Uterus (tissue), 3 donors: ENCODE measurements at regions not wholly inside any gene's neighbourhood (a gene's known extent, or its start where the extent isn't known, plus 50 kb on each side); places are given as distances from the start of the nearest gene placed in this dataset.

ENCODE experiments used
- DNase-seq, 2 donors: peaks; one replicate each; pipeline ENCODE4 v3.0.0-alpha.2; 2019 to 2020
- H3K27ac ChIP-seq, 2 donors: fragments of 200-600 bp; sonication (generic); 1 replicate in 1 of 2; 2 replicates in 1 of 2; pipeline ENCODE4 v1.5.1; 2016 to 2018
- H3K27me3 ChIP-seq, 2 donors: fragments of 200-600 bp; sonication (generic); one replicate each; pipeline ENCODE4 v1.5.1; 2018 to 2019; ENCODE audit warnings: control low read depth in 1 of 2
- H3K36me3 ChIP-seq, 2 donors: fragments of 200-600 bp; sonication (generic); one replicate each; pipeline ENCODE4 v1.5.1; 2019; ENCODE audit warnings: control low read depth in 1 of 2
- H3K4me1 ChIP-seq, 2 donors: fragments of 200-600 bp; sonication (generic); one replicate each; pipeline ENCODE4 v1.5.1; 2018 to 2019; ENCODE audit warnings: control low read depth in 1 of 2
- H3K4me3 ChIP-seq, 2 donors: fragments of 200-600 bp; sonication (generic); 1 replicate in 1 of 2; 2 replicates in 1 of 2; pipeline ENCODE4 v1.5.1; 2018 to 2019; ENCODE audit warnings: mild to moderate bottlenecking in 1 of 2
- H3K9me3 ChIP-seq, 2 donors: fragments of 200-600 bp; sonication (generic); one replicate each; pipeline ENCODE4 v1.5.1; 2019; ENCODE audit warnings: control low read depth in 1 of 2
- CTCF ChIP-seq, 4 experiments: fragments of 200-600 bp in 2 of 4; fragments of 450-650 bp in 2 of 4; sonication (generic) in 2 of 4; IDR thresholded peaks; one replicate each; pipeline ENCODE4 v1.5.1; 2016 to 2019; ENCODE audit warnings: antibody characterized with exemption in 4 of 4, mild to moderate bottlenecking in 2 of 4, moderate library complexity in 1 of 4
- POLR2A ChIP-seq, 2 donors: fragments of 450-650 bp; IDR thresholded peaks; one replicate each; pipeline ENCODE4 v1.6.1; 2016; ENCODE audit warnings: antibody characterized with exemption in 2 of 2, mild to moderate bottlenecking in 1 of 2, moderate library complexity in 1 of 2
- intact Hi-C: fragments of 100-400 bp; cut with DNase I; formaldehyde crosslinking; loops from one replicate; pipeline ENCODE4 v1.15.1; 2023; ENCODE audit warnings: low total_unique reads
- donor health status: DM: yes; HTN: yes; CAD: no.

GRCh38 chr3:40875581-40875980, 323.7 kb upstream of the CTNNB1 start:
- DNase-seq = no peak
- no peak overlapping the region for H3K4me3 ChIP-seq
- intact Hi-C loops = no loop called here
- no peaks in the 10 kb centered on the region for H3K9me3 ChIP-seq
- TF ChIP-seq POLR2A (IDR thresholded peaks at IDR 0.05) (no peak), CTCF (IDR thresholded peaks at IDR 0.05) (no peak)
- no peak overlapping the region for H3K27ac ChIP-seq
- H3K4me1 ChIP-seq = peaks cover 0 to 5% of the 10 kb centered on the region in 2 donors
- no peaks in the 10 kb centered on the region for H3K36me3 ChIP-seq
- no peaks in the 10 kb centered on the region for H3K27me3 ChIP-seq

DNA sequence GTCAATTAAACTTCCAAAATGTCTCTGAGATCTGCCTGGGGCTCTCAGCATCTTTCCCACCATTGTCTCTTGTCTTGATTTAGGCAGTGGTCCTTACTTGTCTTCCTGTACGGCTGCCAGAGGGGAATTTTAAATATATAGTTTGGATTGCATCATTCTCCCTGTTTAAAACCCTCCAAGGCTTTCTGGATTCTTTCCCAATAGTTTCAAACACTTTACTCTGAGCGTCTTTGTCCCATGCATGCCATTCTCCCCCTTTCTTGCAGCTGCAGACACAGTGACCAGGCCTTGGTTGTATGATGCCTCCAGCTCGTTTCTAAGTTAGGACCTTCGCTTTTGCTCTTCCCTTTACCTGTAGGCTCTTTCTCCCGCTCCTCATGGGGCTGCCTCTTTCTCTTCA, 323.3 kb upstream of the CTNNB1 start:
- no peak for TF ChIP-seq CTCF (IDR thresholded peaks at IDR 0.05)
- no peak for TF ChIP-seq POLR2A (IDR thresholded peaks at IDR 0.05)
- H3K4me1 ChIP-seq = peaks cover 0 to 5% of the 10 kb centered on the region in 2 donors
- no peaks in the 10 kb centered on the region for H3K36me3 ChIP-seq
- no peak for DNase-seq
- no peaks in the 10 kb centered on the region for H3K27me3 ChIP-seq
- H3K9me3 ChIP-seq = no peaks in the 10 kb centered on the region
- no peak overlapping the region for H3K4me3 ChIP-seq
- intact Hi-C loops = no loop called here
- H3K27ac ChIP-seq = no peak overlapping the region

- Histone ChIP-seq H3K27ac (no peak overlapping the region), H3K27me3 (no peaks in the 10 kb centered on the region), H3K9me3 (no peaks in the 10 kb centered on the region), H3K36me3 (no peaks in the 10 kb centered on the region), H3K4me1 (peaks cover 0 to 5% of the 10 kb centered on the region in 2 donors), H3K4me3 (no peak overlapping the region)
- TF ChIP-seq POLR2A (IDR thresholded peaks at IDR 0.05) = no peak
- TF ChIP-seq CTCF (IDR thresholded peaks at IDR 0.05) = no peak
- no peak for DNase-seq
- intact Hi-C loops = no loop called here
Measured at GRCh38 chr3:40876496-40876895, 322.8 kb upstream of the CTNNB1 start.

GRCh38 chr3:40877631-40878463, 321.5 kb upstream of the CTNNB1 start:
- peak overlapping the region; percentile 64 to 69 for H3K27ac ChIP-seq
- intact Hi-C loops = no loop called here
- peaks cover 0 to 5% of the 10 kb centered on the region in 2 donors for H3K4me1 ChIP-seq
- TF ChIP-seq POLR2A (IDR thresholded peaks at IDR 0.05) (no peak), CTCF (IDR thresholded peaks at IDR 0.05) (no peak)
- H3K27me3 ChIP-seq = no peaks in the 10 kb centered on the region
- no peaks in the 10 kb centered on the region for H3K9me3 ChIP-seq
- DNase-seq = peak; percentile 71 to 72
- no peak overlapping the region for H3K4me3 ChIP-seq
- no peaks in the 10 kb centered on the region for H3K36me3 ChIP-seq

DNA sequence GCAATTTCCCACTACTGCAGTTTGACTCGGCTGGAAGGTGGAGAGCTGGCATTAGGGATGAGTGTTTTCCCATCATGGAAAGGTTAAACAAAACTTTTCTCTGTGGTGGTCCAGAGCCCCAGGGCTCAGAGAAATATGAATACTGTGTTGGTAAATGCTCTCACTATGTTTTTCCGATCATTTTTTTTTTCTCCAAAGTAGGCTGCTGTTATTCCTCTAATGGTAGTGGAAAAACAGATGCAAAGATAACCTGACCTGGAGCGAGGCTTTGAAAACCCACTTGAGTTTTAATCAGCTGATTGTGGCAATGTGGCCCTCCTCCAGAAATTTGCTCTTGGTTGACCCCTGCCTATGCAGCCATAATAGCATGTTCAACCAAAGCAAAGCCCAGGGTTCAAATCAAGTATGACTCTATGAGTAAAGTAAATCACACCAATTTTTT, 320.8 kb upstream of the CTNNB1 start:
- intact Hi-C loops = no loop called here
- Histone ChIP-seq H3K9me3 (no peaks in the 10 kb centered on the region), H3K27ac (peak overlapping the region; percentile 64 to 69), H3K4me3 (no peak overlapping the region), H3K27me3 (no peaks in the 10 kb centered on the region), H3K4me1 (peaks cover 0 to 5% of the 10 kb centered on the region in 2 donors), H3K36me3 (no peaks in the 10 kb centered on the region)
- TF ChIP-seq CTCF (IDR thresholded peaks at IDR 0.05) (no peak), POLR2A (IDR thresholded peaks at IDR 0.05) (no peak)
- no peak for DNase-seq
